Sigmoid colon (tissue), 4 donors: ENCODE measurements at regions not wholly inside any gene's neighbourhood (a gene's known extent, or its start where the extent isn't known, plus 50 kb on each side); places are given as distances from the start of the nearest gene placed in this dataset.

Experiments
- EP300 ChIP-seq, 4 donors: sonication (generic); formaldehyde crosslinking; IDR thresholded peaks; one replicate each; pipeline ENCODE4 v1.6.1; 2017; ENCODE audit warnings: antibody characterized with exemption in 4 of 4
- TF ChIP-seq, protein P1 (sequence below), 4 experiments: fragments of 450-650 bp in 3 of 4; fragments of 200-600 bp in 1 of 4; IDR thresholded peaks; one replicate each; pipeline ENCODE4 v1.5.1; 2016 to 2019; ENCODE audit warnings: antibody characterized with exemption in 4 of 4, mild to moderate bottlenecking in 3 of 4, moderate library complexity in 2 of 4

- TF ChIP-seq, protein P1, sequence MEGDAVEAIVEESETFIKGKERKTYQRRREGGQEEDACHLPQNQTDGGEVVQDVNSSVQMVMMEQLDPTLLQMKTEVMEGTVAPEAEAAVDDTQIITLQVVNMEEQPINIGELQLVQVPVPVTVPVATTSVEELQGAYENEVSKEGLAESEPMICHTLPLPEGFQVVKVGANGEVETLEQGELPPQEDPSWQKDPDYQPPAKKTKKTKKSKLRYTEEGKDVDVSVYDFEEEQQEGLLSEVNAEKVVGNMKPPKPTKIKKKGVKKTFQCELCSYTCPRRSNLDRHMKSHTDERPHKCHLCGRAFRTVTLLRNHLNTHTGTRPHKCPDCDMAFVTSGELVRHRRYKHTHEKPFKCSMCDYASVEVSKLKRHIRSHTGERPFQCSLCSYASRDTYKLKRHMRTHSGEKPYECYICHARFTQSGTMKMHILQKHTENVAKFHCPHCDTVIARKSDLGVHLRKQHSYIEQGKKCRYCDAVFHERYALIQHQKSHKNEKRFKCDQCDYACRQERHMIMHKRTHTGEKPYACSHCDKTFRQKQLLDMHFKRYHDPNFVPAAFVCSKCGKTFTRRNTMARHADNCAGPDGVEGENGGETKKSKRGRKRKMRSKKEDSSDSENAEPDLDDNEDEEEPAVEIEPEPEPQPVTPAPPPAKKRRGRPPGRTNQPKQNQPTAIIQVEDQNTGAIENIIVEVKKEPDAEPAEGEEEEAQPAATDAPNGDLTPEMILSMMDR (IDR thresholded peaks at IDR 0.05) = no peak
- TF ChIP-seq EP300 (IDR thresholded peaks at IDR 0.05) = no peak
Measured at GRCh38 chr6:145155411-145155810, 579.9 kb downstream of the EPM2A start.
